Medulla oblongata (tissue), 1 donor: ENCODE measurements at regions not wholly inside any gene's neighbourhood (a gene's known extent, or its start where the extent isn't known, plus 50 kb on each side); places are given as distances from the start of the nearest gene placed in this dataset.

Experiments used
- DNase-seq: peaks from one replicate; pipeline ENCODE4 v3.0.0-alpha.2; 2015; ENCODE audit errors: extremely low spot score

GRCh38 chr18:77444385-77444784 lies 194.7 kb downstream of the GALR1 start:
- no peak for DNase-seq

- no peak for DNase-seq
Observed at GRCh38 chr18:77448046-77448445, 198.4 kb downstream of the GALR1 start.

- no peak for DNase-seq
Observed at GRCh38 chr18:77455004-77455403, 205.4 kb downstream of the GALR1 start.

- DNase-seq, result no peak
Observed at GRCh38 chr18:77457681-77458080, 208.0 kb downstream of the GALR1 start.

- no peak for DNase-seq
Observed at GRCh38 chr18:77461062-77461688, 211.5 kb downstream of the GALR1 start.

- no peak for DNase-seq
Observed at GRCh38 chr18:77464917-77465316, 215.3 kb downstream of the GALR1 start.

- no peak for DNase-seq
Observed at GRCh38 chr18:77466890-77467289, 217.2 kb downstream of the GALR1 start.

GRCh38 chr18:77469131-77469530 lies 219.5 kb downstream of the GALR1 start:
- DNase-seq, result no peak

- DNase-seq, result no peak
Observed at GRCh38 chr18:77470569-77471413, 221.1 kb downstream of the GALR1 start.

GRCh38 chr18:77472509-77472908 lies 222.9 kb downstream of the GALR1 start:
- no peak for DNase-seq

- peak; percentile 71 for DNase-seq
Observed at GRCh38 chr18:77478646-77479442, 229.2 kb downstream of the GALR1 start.

- no peak for DNase-seq
Observed at GRCh38 chr18:77481541-77481940, 231.9 kb downstream of the GALR1 start.

GRCh38 chr18:77482190-77483085 lies 232.8 kb downstream of the GALR1 start:
- DNase-seq, result no peak

GRCh38 chr18:77486985-77487384 lies 237.3 kb downstream of the GALR1 start:
- DNase-seq, result no peak

GRCh38 chr18:77487951-77488740 lies 238.5 kb downstream of the GALR1 start:
- DNase-seq, result peak; percentile 37

- DNase-seq, result no peak
Observed at GRCh38 chr18:77495079-77495478, 245.4 kb downstream of the GALR1 start.

GRCh38 chr18:77495982-77496690 lies 246.5 kb downstream of the GALR1 start:
- peak; percentile 56 for DNase-seq

- no peak for DNase-seq
Observed at GRCh38 chr18:77501266-77501665, 251.6 kb downstream of the GALR1 start.

- DNase-seq, result no peak
Observed at GRCh38 chr18:77505499-77505898, 255.9 kb downstream of the GALR1 start.

GRCh38 chr18:77512152-77512551 lies 262.5 kb downstream of the GALR1 start:
- DNase-seq, result no peak
